ENCODE measurements at regions not wholly inside any gene's neighbourhood (a gene's known extent, or its start where the extent isn't known, plus 50 kb on each side); places are given as distances from the start of the nearest gene placed in this dataset.

DNA sequence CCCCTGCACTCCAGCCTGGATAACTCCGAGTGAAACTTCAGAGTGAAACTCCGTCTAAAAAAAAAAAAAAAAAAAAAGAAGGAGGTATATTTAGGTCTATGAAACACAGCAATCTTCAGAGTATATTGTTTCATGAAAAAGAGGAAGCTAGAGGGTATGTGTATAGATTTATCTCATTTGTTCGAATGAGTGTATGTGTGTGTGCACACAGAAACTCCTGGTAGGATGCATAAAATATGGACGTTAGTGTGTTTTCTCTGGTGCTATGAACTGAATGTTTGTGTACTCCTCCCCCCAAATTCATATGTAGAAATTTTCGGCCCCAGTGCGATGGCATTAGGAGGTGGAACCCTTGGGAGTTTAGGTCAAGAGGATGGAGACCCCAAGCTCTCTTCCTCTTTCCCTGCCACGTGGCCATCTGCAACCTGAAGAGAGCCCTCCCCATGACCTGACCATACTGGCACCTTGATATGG, 98.6 kb upstream of the KLF13 start:
- Histone ChIP-seq H3K9me3 (no peaks in the 10 kb centered on the region), H3K27ac (no peak overlapping the region), H3K4me3 (no peak overlapping the region), H3K36me3 (no peaks in the 10 kb centered on the region), H3K27me3 (no peaks in the 10 kb centered on the region), H3K4me1 (peaks cover 0 to 6% of the 10 kb centered on the region in 2 donors)
- DNase-seq (ENCODE audit: low spot score in 2 of 2), result no peak
- intact Hi-C loops (cut with DNase I), result no loop called here
- TF ChIP-seq, protein P1, sequence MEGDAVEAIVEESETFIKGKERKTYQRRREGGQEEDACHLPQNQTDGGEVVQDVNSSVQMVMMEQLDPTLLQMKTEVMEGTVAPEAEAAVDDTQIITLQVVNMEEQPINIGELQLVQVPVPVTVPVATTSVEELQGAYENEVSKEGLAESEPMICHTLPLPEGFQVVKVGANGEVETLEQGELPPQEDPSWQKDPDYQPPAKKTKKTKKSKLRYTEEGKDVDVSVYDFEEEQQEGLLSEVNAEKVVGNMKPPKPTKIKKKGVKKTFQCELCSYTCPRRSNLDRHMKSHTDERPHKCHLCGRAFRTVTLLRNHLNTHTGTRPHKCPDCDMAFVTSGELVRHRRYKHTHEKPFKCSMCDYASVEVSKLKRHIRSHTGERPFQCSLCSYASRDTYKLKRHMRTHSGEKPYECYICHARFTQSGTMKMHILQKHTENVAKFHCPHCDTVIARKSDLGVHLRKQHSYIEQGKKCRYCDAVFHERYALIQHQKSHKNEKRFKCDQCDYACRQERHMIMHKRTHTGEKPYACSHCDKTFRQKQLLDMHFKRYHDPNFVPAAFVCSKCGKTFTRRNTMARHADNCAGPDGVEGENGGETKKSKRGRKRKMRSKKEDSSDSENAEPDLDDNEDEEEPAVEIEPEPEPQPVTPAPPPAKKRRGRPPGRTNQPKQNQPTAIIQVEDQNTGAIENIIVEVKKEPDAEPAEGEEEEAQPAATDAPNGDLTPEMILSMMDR (IDR thresholded peaks at IDR 0.05), result no peak

DNA sequence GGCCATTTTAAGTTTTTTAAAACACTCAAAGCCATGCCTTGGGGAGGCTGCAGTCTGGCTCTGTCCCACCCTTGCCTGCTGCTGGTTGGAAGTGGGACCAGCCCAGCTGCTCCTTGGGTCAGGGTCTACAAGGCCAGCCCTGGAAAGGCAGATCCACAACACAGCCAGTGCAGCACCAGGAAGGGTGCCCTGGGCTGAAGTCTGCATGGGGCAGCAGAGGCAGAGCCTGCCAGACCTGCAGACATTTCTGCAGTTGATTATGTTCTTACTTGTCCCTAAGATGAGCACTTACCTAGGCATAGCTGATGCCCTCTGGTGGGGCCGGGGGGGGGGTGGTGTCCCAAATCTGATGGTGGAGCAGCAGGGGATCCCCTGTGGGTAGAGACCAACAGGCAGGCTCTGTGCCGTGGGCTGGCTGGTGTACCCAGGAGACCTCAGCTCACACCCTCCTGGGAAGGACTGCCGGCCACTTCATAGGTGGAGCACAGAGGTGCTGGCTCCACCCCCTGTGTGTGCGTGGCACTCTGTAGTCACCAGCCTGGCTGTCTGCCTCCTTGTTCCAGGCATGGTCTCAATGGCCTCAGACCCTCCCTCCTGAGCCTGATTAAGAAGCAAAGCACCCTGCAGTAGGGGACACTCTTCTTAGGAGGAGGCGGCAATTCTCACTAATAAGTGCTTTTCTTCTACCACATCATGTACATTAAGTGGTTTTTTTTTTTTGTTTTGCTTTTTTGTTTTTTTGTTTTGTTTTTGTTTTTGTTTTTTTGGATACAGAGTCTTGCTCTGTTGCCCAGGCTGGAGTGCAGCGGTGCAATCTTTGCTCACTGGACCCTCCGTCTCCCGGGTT, 97.4 kb upstream of the KLF13 start:
- TF ChIP-seq, protein P1 (IDR thresholded peaks at IDR 0.05), result no peak
- H3K27me3 ChIP-seq, result no peaks in the 10 kb centered on the region
- H3K27ac ChIP-seq, result no peak overlapping the region
- no peaks in the 10 kb centered on the region for H3K36me3 ChIP-seq
- no peak overlapping the region for H3K4me3 ChIP-seq
- no peaks in the 10 kb centered on the region for H3K9me3 ChIP-seq
- no peak for DNase-seq (ENCODE audit: low spot score in 2 of 2)
- H3K4me1 ChIP-seq, result peaks cover 0 to 4% of the 10 kb centered on the region in 2 donors
- intact Hi-C loops (cut with DNase I), result no loop called here

DNA sequence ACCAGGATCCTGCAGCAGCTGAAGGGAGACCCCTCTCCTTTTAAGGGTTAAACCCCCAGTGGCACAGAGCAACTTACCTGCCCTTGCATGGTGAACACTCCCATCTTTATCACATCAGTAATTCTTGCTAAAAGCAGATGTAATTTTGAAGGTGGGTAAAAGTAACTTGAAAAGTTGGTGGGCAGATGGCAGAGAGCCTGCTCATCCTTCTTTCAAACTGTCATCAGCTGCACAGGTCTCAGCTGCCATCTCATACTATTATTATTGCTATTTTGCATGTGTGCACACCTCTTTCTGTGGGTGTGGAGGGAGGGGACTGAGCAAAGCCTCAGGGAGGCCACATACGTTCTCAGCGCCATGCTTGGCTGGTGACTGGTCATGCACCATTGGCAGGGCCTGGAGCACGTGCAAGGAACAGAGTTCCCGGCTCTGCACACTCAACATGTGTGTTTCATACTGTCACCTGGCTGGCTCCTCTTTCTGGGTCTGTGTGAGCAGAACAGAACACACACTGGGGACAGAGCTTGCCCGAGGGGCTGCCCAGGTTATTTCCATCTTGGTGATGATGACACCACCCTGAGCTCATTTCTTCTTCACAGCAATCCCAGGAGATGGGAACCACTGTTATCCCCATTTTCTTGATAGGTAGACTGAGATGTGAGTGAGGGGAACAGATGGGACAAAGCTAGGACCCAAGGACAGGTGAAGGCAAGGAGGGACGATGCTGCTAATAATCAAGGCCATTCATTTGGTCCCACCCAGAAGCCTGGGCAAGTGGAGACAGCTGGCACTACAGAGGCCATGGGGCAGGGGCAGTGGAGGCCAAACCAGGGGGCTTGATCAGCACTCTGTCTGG, 95.8 kb upstream of the KLF13 start:
- H3K27ac ChIP-seq, result no peak overlapping the region
- H3K4me3 ChIP-seq, result no peak overlapping the region
- TF ChIP-seq, protein P1 (IDR thresholded peaks at IDR 0.05), result no peak
- intact Hi-C loops (cut with DNase I), result no loop called here
- H3K36me3 ChIP-seq, result no peaks in the 10 kb centered on the region
- no peaks in the 10 kb centered on the region for H3K9me3 ChIP-seq
- H3K4me1 ChIP-seq, result peaks cover 0 to 3% of the 10 kb centered on the region in 2 donors
- H3K27me3 ChIP-seq, result no peaks in the 10 kb centered on the region
- no peak for DNase-seq (ENCODE audit: low spot score in 2 of 2)

DNA sequence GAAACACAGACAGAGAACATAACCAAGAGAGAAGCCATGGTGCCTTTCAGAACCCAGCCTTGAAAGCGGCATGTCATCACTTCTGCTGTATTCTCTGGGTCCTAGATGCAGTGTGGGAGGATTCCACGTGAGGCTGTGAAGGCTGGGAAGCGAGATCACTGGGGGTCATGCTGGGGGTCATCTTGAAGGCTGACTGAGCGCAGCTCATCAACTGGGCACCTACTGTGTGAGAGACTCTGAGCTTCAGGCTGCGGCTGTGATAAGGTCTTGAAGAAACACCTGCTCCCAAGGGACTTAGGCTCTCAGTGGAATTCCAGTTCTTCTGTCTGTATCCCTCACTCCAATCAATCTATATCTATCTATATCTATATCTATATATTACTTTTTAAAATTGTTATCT, 91.8 kb upstream of the KLF13 start:
- Histone ChIP-seq H3K4me3 (no peak overlapping the region), H3K36me3 (no peaks in the 10 kb centered on the region), H3K27ac (no peak overlapping the region), H3K9me3 (no peaks in the 10 kb centered on the region), H3K4me1 (peaks cover 0 to 13% of the 10 kb centered on the region in 2 donors), H3K27me3 (no peaks in the 10 kb centered on the region)
- TF ChIP-seq, protein P1 (IDR thresholded peaks at IDR 0.05), result no peak
- intact Hi-C loops (cut with DNase I), result loop anchor here (5.0 kb wide), 2 partner anchors 157 to 243 kb away; partner anchors contain the start of gene MTMR10
- no peak for DNase-seq (ENCODE audit: low spot score in 2 of 2)

DNA sequence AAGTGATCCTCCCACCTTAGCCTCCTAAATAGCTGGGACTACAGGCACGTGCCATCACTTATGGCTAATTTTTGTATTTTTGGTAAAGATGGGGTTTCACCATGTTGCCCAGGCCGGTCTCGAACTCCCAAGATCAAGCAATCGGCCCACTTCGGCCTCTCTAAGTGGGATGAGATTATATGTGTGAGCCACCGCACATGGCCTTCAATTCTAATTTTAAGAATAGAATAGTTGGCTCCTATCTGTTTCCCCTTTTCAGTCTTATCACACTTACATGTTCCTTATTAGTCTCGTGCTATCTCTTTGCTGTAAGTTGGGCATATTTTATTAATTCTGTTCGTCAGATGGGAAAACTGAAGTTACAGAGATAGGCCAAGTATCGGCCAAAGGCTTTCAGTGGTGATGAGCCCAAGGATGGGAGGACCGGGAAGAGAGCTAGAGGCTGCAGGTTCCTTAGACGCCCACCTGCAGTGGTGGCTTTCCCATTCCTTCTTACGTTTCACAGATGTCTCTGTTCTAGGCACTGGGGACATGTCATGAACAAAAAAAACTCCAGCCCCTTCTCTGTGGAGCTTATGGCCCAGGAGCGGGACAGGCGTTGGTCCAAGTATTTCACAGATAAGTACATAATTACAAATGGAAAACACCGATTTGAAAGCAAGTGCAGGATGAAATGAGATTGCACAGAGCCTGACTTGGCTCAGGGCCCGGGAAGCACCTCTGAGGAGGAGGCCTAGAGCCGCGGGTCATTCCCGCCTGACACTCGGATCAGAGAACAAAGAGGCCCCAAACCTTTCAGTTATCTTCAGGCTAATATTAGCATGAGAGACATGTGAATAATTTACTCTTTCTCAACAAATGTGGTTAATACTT, 91.1 kb upstream of the KLF13 start:
- Histone ChIP-seq H3K9me3 (no peaks in the 10 kb centered on the region), H3K27me3 (no peaks in the 10 kb centered on the region), H3K27ac (peak overlapping the region; percentile 56 to 81), H3K4me1 (peaks cover 0 to 13% of the 10 kb centered on the region in 2 donors), H3K4me3 (peak overlapping the region in 1 of 2 donors; percentile 56), H3K36me3 (no peaks in the 10 kb centered on the region)
- DNase-seq (ENCODE audit: low spot score in 2 of 2), result no peak
- intact Hi-C loops (cut with DNase I), result loop anchor here (1.0 to 5.0 kb wide), 3 partner anchors 91 to 243 kb away; partner anchors contain the start of genes KLF13 and MTMR10
- TF ChIP-seq, protein P1 (IDR thresholded peaks at IDR 0.05), result no peak

All from ascending aorta (tissue), 2 donors.